ENCODE measurements at regions not wholly inside any gene's neighbourhood (a gene's known extent, or its start where the extent isn't known, plus 50 kb on each side); places are given as distances from the start of the nearest gene placed in this dataset.
"Not testable (repeated sequence)": the region's sequence is repeated elsewhere in the genome, so short reads cannot be mapped to it uniquely, and the experiment has no call there.

GRCh38 chr7:149682038-149682437 lies 91.3 kb downstream of the ZNF467 start:
- no peak for DNase-seq

- no peak for DNase-seq
These were observed 92.1 kb downstream of the ZNF467 start for GRCh38 chr7:149681274-149681673.

- DNase-seq: no peak
These were observed 92.9 kb downstream of the ZNF467 start for GRCh38 chr7:149680331-149681025.

- DNase-seq: not testable (repeated sequence)
These were observed 98.5 kb downstream of the ZNF467 start for GRCh38 chr7:149674728-149675385.

- DNase-seq: no peak
These were observed 100.4 kb downstream of the ZNF467 start for GRCh38 chr7:149673006-149673405.

DNA sequence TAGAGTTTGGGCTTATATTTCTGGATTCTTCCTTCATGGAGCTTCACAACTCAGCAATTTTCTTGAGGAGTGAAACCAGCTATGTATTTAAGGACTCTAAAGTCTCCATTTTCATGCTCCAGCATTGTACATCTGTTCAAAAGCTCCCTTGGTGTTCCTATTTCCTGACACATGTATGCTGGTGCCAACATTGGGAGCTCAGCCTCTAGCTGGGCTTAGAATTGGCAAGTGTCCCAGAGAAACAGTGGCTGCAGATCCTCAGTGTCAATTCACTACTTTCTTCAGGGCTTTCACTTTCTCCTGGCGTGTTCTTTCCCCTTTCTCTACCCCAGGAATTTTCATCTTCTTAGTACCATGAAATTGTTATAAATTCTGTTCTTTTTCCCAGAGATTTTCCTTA lies 103.1 kb downstream of the ZNF467 start:
- no peak for DNase-seq

DNA sequence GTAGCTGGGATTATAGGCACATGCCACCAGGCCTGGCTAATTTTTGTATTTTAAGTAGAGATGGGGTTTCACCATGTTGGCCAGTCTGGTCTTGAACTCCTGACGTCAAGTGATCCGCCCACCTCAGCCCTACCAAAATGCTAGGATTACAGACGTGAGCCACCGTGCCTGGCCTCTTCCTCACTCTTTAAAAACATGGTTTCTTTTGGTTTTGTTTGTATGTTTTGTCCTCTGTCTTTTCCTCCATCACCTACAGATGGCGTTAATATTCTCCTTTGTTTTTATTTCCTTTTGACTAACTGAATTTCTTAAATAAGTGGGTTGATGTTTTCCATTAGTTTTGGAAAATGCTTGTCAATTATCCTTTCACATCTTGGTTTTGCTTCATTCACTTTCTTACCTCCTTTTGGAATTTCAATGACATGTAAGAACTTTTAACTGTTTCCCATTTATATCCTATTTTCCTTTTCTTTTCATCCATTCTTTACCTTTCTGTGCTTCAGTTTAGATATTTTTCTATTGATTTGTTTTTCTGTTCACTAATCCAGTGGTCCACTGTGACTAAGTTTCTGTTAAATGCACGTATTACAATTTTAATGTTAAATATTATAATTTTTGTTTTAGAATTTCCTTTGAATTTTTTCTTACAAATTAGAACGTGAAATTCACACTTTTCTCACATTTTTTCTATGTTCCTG lies 104.1 kb downstream of the ZNF467 start:
- DNase-seq: no peak

DNA sequence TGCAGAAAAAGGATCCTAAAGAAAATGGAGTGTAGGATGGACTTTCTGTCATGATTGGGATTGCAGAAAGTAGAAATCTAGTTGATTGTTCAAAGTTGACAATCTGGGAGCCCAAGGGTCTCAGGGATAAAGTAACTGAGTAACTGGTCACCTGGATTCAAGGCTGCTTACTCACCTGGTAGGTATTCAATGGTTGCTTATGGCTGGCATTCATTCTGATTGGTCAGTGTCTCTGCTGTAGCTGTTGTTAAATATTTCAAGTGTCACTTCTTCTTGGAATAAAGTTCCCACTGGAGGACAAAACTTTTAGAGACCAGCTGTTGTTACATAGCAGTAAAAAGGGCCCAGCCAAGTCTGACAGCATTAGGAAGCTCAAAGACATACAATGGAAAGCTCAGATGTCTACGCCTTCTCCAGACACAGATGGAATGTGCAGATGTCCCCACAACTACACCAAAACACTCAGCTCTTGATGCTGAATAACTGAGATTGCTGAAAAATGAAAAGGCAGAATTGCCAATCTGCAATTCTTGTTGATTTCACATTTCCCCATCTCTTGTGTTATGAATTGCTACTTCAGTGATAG lies 106.9 kb downstream of the ZNF467 start:
- no peak for DNase-seq

DNA sequence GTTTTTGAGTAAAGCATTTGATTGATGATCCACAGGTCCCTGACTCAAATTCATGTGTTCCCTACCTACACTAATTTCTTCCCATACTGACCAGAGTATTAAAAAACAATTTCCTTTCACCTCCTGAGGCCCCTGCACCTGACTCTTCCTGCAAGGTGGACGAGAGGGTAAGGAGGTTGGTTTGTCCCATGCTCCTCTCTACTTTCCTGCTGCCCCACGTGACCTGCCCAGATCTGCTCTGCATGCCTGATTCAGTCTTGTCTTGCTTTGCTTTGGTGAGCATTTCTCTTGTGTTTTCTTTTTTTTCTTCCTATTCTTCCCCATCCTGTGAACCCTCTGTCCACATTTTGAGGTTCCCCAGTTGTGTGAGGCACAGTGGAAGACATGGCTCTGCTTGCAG lies 107.8 kb downstream of the ZNF467 start:
- DNase-seq: not testable (repeated sequence)

- no peak for DNase-seq
These were observed 108.7 kb downstream of the ZNF467 start for GRCh38 chr7:149664666-149665065.

DNA sequence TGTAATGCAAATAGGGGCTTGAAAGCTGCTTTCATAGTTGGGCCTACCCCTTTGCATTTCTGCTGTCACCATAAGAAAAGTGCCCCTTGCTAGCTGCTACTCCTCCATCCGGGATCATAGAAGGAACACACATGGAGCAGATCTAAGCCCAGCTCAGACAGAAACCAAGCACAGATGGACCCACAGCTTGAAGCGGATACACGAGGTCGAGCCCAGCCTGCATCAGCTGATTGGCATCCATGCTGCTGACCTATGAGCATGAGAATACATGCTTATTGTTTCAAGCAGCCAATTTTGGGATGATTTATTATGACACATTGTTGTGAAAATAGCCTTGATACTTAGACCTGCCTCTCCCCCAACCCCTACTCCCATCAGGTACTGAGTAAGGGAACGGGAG lies 109.2 kb downstream of the ZNF467 start:
- DNase-seq: no peak

- no peak for DNase-seq
These were observed 110.7 kb downstream of the ZNF467 start for GRCh38 chr7:149662591-149663095.

GRCh38 chr7:149655784-149656183 lies 117.6 kb downstream of the ZNF467 start:
- no peak for DNase-seq

- no peak for DNase-seq
These were observed 118.8 kb downstream of the ZNF467 start for GRCh38 chr7:149654588-149654987.

- not testable (repeated sequence) for DNase-seq
These were observed 123.2 kb downstream of the ZNF467 start for GRCh38 chr7:149650190-149650589.

DNA sequence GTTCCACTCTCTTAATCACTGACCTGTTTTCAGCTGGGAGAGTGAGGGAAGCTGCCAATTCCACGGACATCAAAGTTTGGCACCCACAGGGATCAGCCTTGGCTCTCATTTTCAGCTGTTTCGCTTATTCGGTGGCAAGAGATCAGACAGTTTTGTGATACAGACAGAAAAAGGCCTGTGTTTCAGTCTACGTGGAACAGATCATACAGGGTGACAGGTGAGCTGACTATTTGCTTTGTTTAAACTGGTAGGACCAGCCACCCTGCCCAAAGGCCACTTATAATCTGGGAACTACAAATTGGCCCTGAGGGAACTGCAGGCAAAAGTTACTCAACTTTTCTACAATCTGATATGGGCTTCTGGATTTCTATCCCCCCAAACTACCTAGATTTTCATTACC lies 128.6 kb downstream of the ZNF467 start:
- no peak for DNase-seq

- DNase-seq: no peak
These were observed 130.8 kb downstream of the ZNF467 start for GRCh38 chr7:149642589-149642988.

GRCh38 chr7:149638566-149639320 lies 134.6 kb downstream of the ZNF467 start:
- no peak for DNase-seq

DNA sequence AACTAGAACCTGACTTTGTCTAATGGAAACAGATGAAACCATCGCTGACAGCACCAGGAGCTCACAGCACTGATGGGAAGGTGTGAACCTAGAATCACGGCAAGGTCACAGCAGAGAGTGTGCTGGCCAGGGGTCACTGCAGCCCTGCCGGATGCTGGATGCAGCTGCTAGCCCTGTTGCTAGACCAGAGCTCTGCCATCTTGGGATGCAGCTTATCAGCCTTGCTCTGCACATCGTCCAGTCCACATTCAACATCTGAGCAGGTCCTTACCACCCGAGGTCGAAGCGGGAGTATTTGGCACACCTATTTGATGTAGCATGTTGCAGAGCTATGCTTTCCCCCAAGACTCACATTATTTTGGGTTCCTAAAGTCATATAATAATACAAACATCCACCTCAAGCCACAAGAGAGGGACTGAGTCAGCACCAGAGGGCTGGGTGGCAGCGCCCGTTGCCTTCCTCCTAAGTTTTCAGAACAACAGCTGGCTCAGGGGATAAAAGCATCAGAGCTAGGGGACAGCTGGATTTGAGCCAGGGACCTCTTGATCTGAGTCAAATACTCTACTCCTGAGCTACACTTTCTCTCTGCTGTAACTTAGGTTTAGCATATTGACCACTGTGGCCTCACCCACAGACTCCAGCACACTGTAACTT lies 135.3 kb downstream of the ZNF467 start:
- no peak for DNase-seq

DNA sequence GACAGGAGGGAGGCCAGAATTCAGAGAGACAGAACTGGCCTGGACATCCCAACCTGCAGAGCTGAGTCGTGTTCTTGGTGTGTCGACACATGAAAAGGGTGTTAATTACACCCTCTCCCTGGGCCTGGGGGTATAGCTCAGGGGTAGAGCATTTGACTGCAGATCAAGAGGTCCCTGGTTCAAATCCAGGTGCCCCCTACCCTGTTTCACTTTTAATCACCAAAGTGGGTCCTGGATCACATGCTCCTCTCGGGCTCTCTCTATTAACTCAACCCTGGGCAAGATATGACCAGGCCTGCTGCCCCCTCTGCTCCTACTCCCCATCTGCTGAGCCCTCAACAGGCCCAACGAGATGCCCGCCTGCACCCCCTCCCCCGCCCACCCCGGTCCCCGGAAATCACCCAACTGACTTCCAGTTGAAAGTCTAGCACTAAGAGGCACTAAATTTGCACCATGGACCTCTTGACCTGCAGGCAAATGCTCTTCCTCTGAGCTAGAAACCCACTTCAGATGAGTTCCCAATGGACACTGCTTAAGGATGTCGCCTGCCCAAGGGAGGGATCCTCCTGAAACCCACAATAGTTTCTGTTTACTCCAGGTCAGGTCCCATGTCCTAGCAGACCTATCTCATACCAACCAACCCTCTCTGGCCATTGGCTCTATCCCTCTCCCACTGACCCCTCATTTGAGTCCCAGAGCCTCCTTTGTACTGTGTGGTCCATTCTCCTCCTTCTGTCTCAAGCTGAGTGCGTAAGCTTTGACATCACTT lies 137.6 kb downstream of the ZNF467 start:
- DNase-seq: no peak
